IMR-90 (cell line): ENCODE measurements at regions not wholly inside any gene's neighbourhood (a gene's known extent, or its start where the extent isn't known, plus 50 kb on each side); places are given as distances from the start of the nearest gene placed in this dataset.
"Not testable (repeated sequence)": the region's sequence is repeated elsewhere in the genome, so short reads cannot be mapped to it uniquely, and the experiment has no call there.

ENCODE experiments used
- BHLHE40 ChIP-seq: fragments of 150-350 bp; IDR thresholded peaks from 2 replicates; pipeline ENCODE4 v1.6.1; 2016; ENCODE audit warnings: mild to moderate bottlenecking, low read depth, low read length
- TF ChIP-seq, protein P1 (sequence below): conservative IDR thresholded peaks from 2 replicates; pipeline ENCODE4 v1.5.1; 2012; ENCODE audit warnings: mild to moderate bottlenecking, low read depth, low read length, improper control_type of control experiment

DNA sequence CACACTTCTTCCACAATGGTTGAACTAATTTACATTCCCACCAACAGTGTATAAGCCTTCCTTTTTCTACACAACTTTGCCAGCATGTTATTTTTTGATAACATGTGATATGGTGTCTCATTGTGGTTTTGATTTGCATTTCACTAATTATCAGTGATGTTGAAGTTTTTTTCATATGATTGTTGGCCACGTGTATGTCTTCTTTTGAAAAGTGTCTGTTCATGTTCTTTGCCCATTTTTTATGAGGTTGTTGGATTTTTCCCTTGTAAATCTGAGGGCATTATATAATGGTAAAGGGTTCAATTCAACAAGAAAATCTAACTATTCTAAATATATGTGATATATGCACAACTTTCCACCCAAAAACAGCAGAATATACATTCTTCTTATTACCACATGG is 153.4 kb upstream of the POGK start:
- not testable (repeated sequence) for TF ChIP-seq BHLHE40
- TF ChIP-seq, protein P1, sequence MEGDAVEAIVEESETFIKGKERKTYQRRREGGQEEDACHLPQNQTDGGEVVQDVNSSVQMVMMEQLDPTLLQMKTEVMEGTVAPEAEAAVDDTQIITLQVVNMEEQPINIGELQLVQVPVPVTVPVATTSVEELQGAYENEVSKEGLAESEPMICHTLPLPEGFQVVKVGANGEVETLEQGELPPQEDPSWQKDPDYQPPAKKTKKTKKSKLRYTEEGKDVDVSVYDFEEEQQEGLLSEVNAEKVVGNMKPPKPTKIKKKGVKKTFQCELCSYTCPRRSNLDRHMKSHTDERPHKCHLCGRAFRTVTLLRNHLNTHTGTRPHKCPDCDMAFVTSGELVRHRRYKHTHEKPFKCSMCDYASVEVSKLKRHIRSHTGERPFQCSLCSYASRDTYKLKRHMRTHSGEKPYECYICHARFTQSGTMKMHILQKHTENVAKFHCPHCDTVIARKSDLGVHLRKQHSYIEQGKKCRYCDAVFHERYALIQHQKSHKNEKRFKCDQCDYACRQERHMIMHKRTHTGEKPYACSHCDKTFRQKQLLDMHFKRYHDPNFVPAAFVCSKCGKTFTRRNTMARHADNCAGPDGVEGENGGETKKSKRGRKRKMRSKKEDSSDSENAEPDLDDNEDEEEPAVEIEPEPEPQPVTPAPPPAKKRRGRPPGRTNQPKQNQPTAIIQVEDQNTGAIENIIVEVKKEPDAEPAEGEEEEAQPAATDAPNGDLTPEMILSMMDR: not testable (repeated sequence)
